ENCODE measurements at regions not wholly inside any gene's neighbourhood (a gene's known extent, or its start where the extent isn't known, plus 50 kb on each side); places are given as distances from the start of the nearest gene placed in this dataset.

DNA sequence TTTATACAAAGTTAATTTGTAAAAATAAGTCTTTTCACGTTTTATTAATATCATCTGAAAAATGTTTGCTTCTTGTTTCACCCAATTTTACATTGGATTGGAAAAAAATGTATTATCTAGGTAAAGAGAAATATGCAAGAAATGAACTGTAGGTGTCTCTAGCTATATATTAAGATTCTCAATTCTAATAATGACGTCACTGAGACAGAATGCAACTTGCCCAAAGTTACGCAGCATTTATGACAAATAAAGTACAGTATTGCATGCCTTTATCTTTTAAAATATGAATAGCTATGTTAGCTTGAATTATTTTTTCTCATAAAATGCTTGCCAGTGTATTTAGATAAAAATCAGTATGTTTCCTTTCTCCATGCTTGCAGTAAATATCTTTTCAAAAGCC lies 728.8 kb downstream of the RERGL start (continued):
- TF ChIP-seq TFAM (CRISPR knock-in tag; conservative IDR thresholded peaks at IDR 0.05): no peak

DNA sequence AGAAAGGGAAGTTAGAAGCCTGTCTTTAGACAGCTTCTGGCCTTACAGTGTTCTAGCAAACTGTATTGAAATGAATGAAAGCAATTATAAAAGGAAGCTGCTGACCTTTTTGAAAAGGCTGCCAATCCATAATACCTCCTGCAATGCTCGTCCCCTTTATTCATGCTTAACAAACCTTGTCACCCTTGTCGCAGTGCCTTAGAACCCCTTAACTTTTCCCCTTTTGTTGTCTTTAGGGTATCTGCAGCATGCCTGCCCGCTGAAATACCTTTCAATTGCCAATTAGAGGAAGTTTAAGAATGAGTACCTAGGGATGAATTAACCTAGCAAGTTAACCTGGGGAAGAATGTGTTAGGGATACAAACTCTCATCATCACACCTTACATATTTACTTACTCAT lies 731.2 kb downstream of the RERGL start:
- no peaks in the 10 kb centered on the region for H3K79me2 ChIP-seq (ENCODE audit: control insufficient read depth, insufficient read depth, low read length)
- intact Hi-C loops (cut with micrococcal nuclease) (no loop called here), in situ Hi-C loops (cut with MboI) (no loop called here)
- no peak overlapping the region for H3K9ac ChIP-seq (ENCODE audit: insufficient read depth in 1 of 2, low read depth in 2 of 2, low read length in 2 of 2)
- H3K27ac ChIP-seq (ENCODE audit: extremely low read depth, low read depth, low read length): no peak overlapping the region
- ChIA-PET POLR2A (no interaction called here), CTCF (ENCODE audit: low intra/inter-chr PET ratio) (no interaction called here)
- DNase-seq (ENCODE audit: extremely low read depth in 1 of 4, low spot score in 3 of 4) (no peak), ATAC-seq (no peak), FAIRE-seq (no peak)
- WGBS (ENCODE audit: insufficient coverage, low coverage, missing lambda C conversion rate): 13% methylated on average over 3 of the region's 3 CpGs
- H3K36me3 ChIP-seq (ENCODE audit: control insufficient read depth, insufficient read depth, low read length): no peaks in the 10 kb centered on the region
- BruUV-seq (replicated peaks): no TSS peak
- no peaks in the 10 kb centered on the region for H3K9me1 ChIP-seq (ENCODE audit: control insufficient read depth, insufficient read depth, low read length)
- no peaks in the 10 kb centered on the region for H4K20me1 ChIP-seq (replicated peaks; ENCODE audit: control insufficient read depth, insufficient read depth, low read length)
- no peaks in the 10 kb centered on the region for H3K27me3 ChIP-seq (ENCODE audit: control insufficient read depth in 2 of 2, insufficient read depth in 2 of 2, low read length in 2 of 2)
- no peaks in the 10 kb centered on the region for H3K4me1 ChIP-seq (replicated peaks in 1 of 2; ENCODE audit: control insufficient read depth in 2 of 2, insufficient read depth in 2 of 2, low read length in 2 of 2)
- H3K4me2 ChIP-seq (ENCODE audit: insufficient read depth, low read length): no peak overlapping the region
- H2AFZ ChIP-seq (ENCODE audit: low read depth, low read length): no peak overlapping the region
- H3K9me3 ChIP-seq (replicated peaks; ENCODE audit: control insufficient read depth, insufficient read depth, low read depth, low read length): no peaks in the 10 kb centered on the region
- H3K4me3 ChIP-seq: no peak overlapping the region
- TF ChIP-seq ZNF778 (CRISPR knock-in tag; IDR thresholded peaks at IDR 0.05) (no peak), ZNF717 (CRISPR knock-in tag; IDR thresholded peaks at IDR 0.05) (no peak), ZNF121 (CRISPR knock-in tag; conservative IDR thresholded peaks at IDR 0.05) (no peak), COPS2 (conservative IDR thresholded peaks at IDR 0.05) (no peak), MTA1 (IDR thresholded peaks at IDR 0.05; ENCODE audit: borderline replicate concordance) (no peak), ZNF354B (CRISPR knock-in tag; IDR thresholded peaks at IDR 0.05) (no peak)
- TF ChIP-seq, protein P1, sequence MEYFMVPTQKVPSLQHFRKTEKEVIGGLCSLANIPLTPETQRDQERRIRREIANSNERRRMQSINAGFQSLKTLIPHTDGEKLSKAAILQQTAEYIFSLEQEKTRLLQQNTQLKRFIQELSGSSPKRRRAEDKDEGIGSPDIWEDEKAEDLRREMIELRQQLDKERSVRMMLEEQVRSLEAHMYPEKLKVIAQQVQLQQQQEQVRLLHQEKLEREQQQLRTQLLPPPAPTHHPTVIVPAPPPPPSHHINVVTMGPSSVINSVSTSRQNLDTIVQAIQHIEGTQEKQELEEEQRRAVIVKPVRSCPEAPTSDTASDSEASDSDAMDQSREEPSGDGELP (CRISPR knock-in tag; IDR thresholded peaks at IDR 0.05; ENCODE audit: borderline replicate concordance): no peak

Data from K562 (cell line).